Stimulated activated naive B cell treated with anti-CD40 and anti-IgM and Interleukin-4, amounts not matched to agents 10 μg/mL and 1 μg/mL and 100 μg/mL, for 72 hours (primary cell): ENCODE measurements at regions not wholly inside any gene's neighbourhood (a gene's known extent, or its start where the extent isn't known, plus 50 kb on each side); places are given as distances from the start of the nearest gene placed in this dataset.
"Not testable (repeated sequence)": the region's sequence is repeated elsewhere in the genome, so short reads cannot be mapped to it uniquely, and the experiment has no call there.

Source experiments
- ATAC-seq, 2 donors: fragments of 150-1000 bp; cut with Tn5 transposase; replicated peaks; 2 replicates each; pipeline ENCODE4 v1.10.0; 2021; ENCODE audit warnings: moderate library complexity in 1 of 2
- DNase-seq: peaks from one replicate; pipeline ENCODE4 v3.0.0; 2021
- H3K27ac Mint-ChIP-seq: one replicate; pipeline ENCODE4 v1.8.0; 2022; ENCODE audit warnings: mild to moderate bottlenecking, mixed read lengths
- H3K27me3 Mint-ChIP-seq, 2 donors: one replicate each; pipeline ENCODE4 v1.8.0; 2022; ENCODE audit warnings: mixed read lengths in 2 of 2
- H3K36me3 Mint-ChIP-seq, 2 donors: one replicate each; pipeline ENCODE4 v1.8.0; 2022; ENCODE audit warnings: mixed read lengths in 2 of 2, mild to moderate bottlenecking in 1 of 2
- H3K4me1 Mint-ChIP-seq, 2 donors: one replicate each; pipeline ENCODE4 v1.8.0; 2022; ENCODE audit warnings: mixed read lengths in 2 of 2, mild to moderate bottlenecking in 1 of 2
- H3K4me3 Mint-ChIP-seq, 2 donors: one replicate each; pipeline ENCODE4 v1.8.0; 2022; ENCODE audit warnings: mild to moderate bottlenecking in 2 of 2, mixed read lengths in 2 of 2, moderate library complexity in 1 of 2
- H3K9me3 Mint-ChIP-seq, 2 donors: one replicate each; pipeline ENCODE4 v1.8.0; 2022; ENCODE audit warnings: mixed read lengths in 2 of 2, mild to moderate bottlenecking in 1 of 2

GRCh38 chr1:25171013-25171412 lies 61.3 kb downstream of the SYF2 start:
- H3K27me3 Mint-ChIP-seq = peaks cover 18 to 23% of the 10 kb centered on the region in 2 donors
- H3K36me3 Mint-ChIP-seq, H3K9me3 Mint-ChIP-seq, H3K4me1 Mint-ChIP-seq, H3K4me3 Mint-ChIP-seq, DNase-seq, H3K27ac Mint-ChIP-seq, ATAC-seq: not testable (repeated sequence)

GRCh38 chr1:25170439-25170838 lies 61.9 kb downstream of the SYF2 start:
- no peak for ATAC-seq
- Mint-ChIP-seq H3K4me1 (no peaks in the 10 kb centered on the region), H3K36me3 (no peaks in the 10 kb centered on the region), H3K27me3 (peaks cover 18 to 23% of the 10 kb centered on the region in 2 donors), H3K4me3 (no peak overlapping the region), H3K9me3 (peaks cover 3 to 7% of the 10 kb centered on the region in 2 donors), H3K27ac (no peak overlapping the region)
- no peak for DNase-seq

GRCh38 chr1:25169610-25170009 lies 62.7 kb downstream of the SYF2 start:
- Mint-ChIP-seq H3K27me3 (peaks cover 21 to 23% of the 10 kb centered on the region in 2 donors), H3K4me1 (no peaks in the 10 kb centered on the region), H3K9me3 (peaks cover 3 to 7% of the 10 kb centered on the region in 2 donors), H3K36me3 (no peaks in the 10 kb centered on the region), H3K4me3 (no peak overlapping the region), H3K27ac (no peak overlapping the region)
- no peak for ATAC-seq
- no peak for DNase-seq

- Mint-ChIP-seq H3K9me3 (peaks cover 3 to 7% of the 10 kb centered on the region in 2 donors), H3K36me3 (no peaks in the 10 kb centered on the region), H3K4me3 (no peak overlapping the region), H3K27ac (no peak overlapping the region), H3K4me1 (no peaks in the 10 kb centered on the region), H3K27me3 (peaks cover 22 to 23% of the 10 kb centered on the region in 2 donors)
- ATAC-seq = no peak
- DNase-seq = no peak
These were observed 63.1 kb downstream of the SYF2 start for GRCh38 chr1:25169168-25169567.

- no peak for DNase-seq
- Mint-ChIP-seq H3K27me3 (peaks cover 22 to 23% of the 10 kb centered on the region in 2 donors), H3K27ac (no peak overlapping the region), H3K4me1 (no peaks in the 10 kb centered on the region), H3K4me3 (no peak overlapping the region), H3K9me3 (peaks cover 3 to 7% of the 10 kb centered on the region in 2 donors), H3K36me3 (no peaks in the 10 kb centered on the region)
- ATAC-seq = no peak
These were observed 63.9 kb downstream of the SYF2 start for GRCh38 chr1:25168193-25169071.

GRCh38 chr1:25167269-25168192 lies 64.8 kb downstream of the SYF2 start:
- H3K4me1 Mint-ChIP-seq = no peaks in the 10 kb centered on the region
- no peaks in the 10 kb centered on the region for H3K36me3 Mint-ChIP-seq
- no peak overlapping the region for H3K27ac Mint-ChIP-seq
- ATAC-seq (no peak), DNase-seq (no peak)
- H3K9me3 Mint-ChIP-seq = peaks cover 1 to 4% of the 10 kb centered on the region in 2 donors
- H3K27me3 Mint-ChIP-seq = peaks cover 26 to 29% of the 10 kb centered on the region in 2 donors
- no peak overlapping the region for H3K4me3 Mint-ChIP-seq

- H3K27me3 Mint-ChIP-seq = peaks cover 26 to 31% of the 10 kb centered on the region in 2 donors
- ATAC-seq = no peak
- no peak overlapping the region for H3K4me3 Mint-ChIP-seq
- no peak overlapping the region for H3K27ac Mint-ChIP-seq
- no peaks in the 10 kb centered on the region for H3K4me1 Mint-ChIP-seq
- H3K9me3 Mint-ChIP-seq = peaks cover 1 to 4% of the 10 kb centered on the region in 2 donors
- no peak for DNase-seq
- no peaks in the 10 kb centered on the region for H3K36me3 Mint-ChIP-seq
These were observed 65.5 kb downstream of the SYF2 start for GRCh38 chr1:25166847-25167246.

- DNase-seq (no peak), ATAC-seq (no peak)
- no peak overlapping the region for H3K4me3 Mint-ChIP-seq
- no peaks in the 10 kb centered on the region for H3K36me3 Mint-ChIP-seq
- H3K27ac Mint-ChIP-seq = no peak overlapping the region
- no peaks in the 10 kb centered on the region for H3K4me1 Mint-ChIP-seq
- peaks cover 30 to 42% of the 10 kb centered on the region in 2 donors for H3K27me3 Mint-ChIP-seq
- peaks cover 1 to 4% of the 10 kb centered on the region in 2 donors for H3K9me3 Mint-ChIP-seq
These were observed 68.3 kb downstream of the SYF2 start for GRCh38 chr1:25163986-25164385.

GRCh38 chr1:25161981-25162380 lies 70.3 kb downstream of the SYF2 start:
- no peak overlapping the region for H3K27ac Mint-ChIP-seq
- DNase-seq = no peak
- H3K4me3 Mint-ChIP-seq = no peak overlapping the region
- peaks cover 17 to 34% of the 10 kb centered on the region in 2 donors for H3K27me3 Mint-ChIP-seq
- no peak for ATAC-seq
- no peaks in the 10 kb centered on the region for H3K4me1 Mint-ChIP-seq
- H3K36me3 Mint-ChIP-seq = no peaks in the 10 kb centered on the region
- peaks cover 3 to 4% of the 10 kb centered on the region in 2 donors for H3K9me3 Mint-ChIP-seq

GRCh38 chr1:25157846-25158245 lies 74.5 kb downstream of the SYF2 start:
- Mint-ChIP-seq H3K4me1 (no peaks in the 10 kb centered on the region), H3K9me3 (peaks cover 0 to 1% of the 10 kb centered on the region in 2 donors), H3K27ac (no peak overlapping the region), H3K27me3 (peaks cover 20 to 49% of the 10 kb centered on the region in 2 donors), H3K4me3 (no peak overlapping the region), H3K36me3 (no peaks in the 10 kb centered on the region)
- no peak for ATAC-seq
- DNase-seq = no peak

- H3K4me1 Mint-ChIP-seq = peaks cover 8 to 10% of the 10 kb centered on the region in 2 donors
- H3K36me3 Mint-ChIP-seq = no peaks in the 10 kb centered on the region
- ATAC-seq = no peak
- H3K27me3 Mint-ChIP-seq = peaks cover 39 to 45% of the 10 kb centered on the region in 2 donors
- no peaks in the 10 kb centered on the region for H3K9me3 Mint-ChIP-seq
- no peak overlapping the region for H3K27ac Mint-ChIP-seq
- DNase-seq = no peak
- H3K4me3 Mint-ChIP-seq = no peak overlapping the region
These were observed 81.3 kb downstream of the SYF2 start for GRCh38 chr1:25150985-25151495.

- H3K4me1 Mint-ChIP-seq = peaks cover 14 to 17% of the 10 kb centered on the region in 2 donors
- peak; percentile 17 for DNase-seq
These were observed 83.5 kb downstream of the SYF2 start for GRCh38 chr1:25148673-25149300.

GRCh38 chr1:25146451-25146855 lies 85.8 kb downstream of the SYF2 start:
- H3K4me3 Mint-ChIP-seq = no peak overlapping the region
- H3K27me3 Mint-ChIP-seq = peaks cover 32 to 33% of the 10 kb centered on the region in 2 donors
- peak overlapping the region; percentile 14 for H3K27ac Mint-ChIP-seq
- H3K36me3 Mint-ChIP-seq = no peaks in the 10 kb centered on the region
- H3K4me1 Mint-ChIP-seq = peaks cover 16 to 17% of the 10 kb centered on the region in 2 donors
- no peaks in the 10 kb centered on the region for H3K9me3 Mint-ChIP-seq
- DNase-seq (no peak), ATAC-seq (no peak)

More at GRCh38 chr1:25148673-25149300, 83.5 kb downstream of the SYF2 start:
- H3K4me3 Mint-ChIP-seq = no peak overlapping the region
- no peaks in the 10 kb centered on the region for H3K36me3 Mint-ChIP-seq
- H3K9me3 Mint-ChIP-seq = no peaks in the 10 kb centered on the region
- H3K27me3 Mint-ChIP-seq = peaks cover 31 to 35% of the 10 kb centered on the region in 2 donors
- H3K27ac Mint-ChIP-seq = no peak overlapping the region
- ATAC-seq = peak; percentile 71 to 76
